ENCODE measurements at regions not wholly inside any gene's neighbourhood (a gene's known extent, or its start where the extent isn't known, plus 50 kb on each side); places are given as distances from the start of the nearest gene placed in this dataset.
"Not testable (repeated sequence)": the region's sequence is repeated elsewhere in the genome, so short reads cannot be mapped to it uniquely, and the experiment has no call there.

DNA sequence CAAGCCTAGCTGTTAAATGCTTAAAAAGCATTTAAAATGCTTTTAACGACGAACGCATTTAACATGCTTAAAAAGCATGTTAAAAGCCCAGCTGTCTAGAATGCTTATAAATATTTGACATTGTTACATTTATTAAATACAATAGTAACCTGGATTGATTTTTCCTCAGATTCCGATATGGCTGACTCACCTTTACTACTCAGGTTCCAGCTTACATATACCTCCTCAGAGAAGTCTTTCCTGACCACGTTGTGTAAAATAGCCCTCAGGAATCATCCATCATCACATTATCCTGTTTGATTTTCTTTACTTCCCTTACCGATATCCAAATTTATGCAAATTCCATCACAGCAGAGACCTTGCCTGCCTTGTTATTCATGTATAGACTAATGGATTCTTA is 51.4 kb downstream of the SLC41A2 start:
- no peak for DNase-seq

DNA sequence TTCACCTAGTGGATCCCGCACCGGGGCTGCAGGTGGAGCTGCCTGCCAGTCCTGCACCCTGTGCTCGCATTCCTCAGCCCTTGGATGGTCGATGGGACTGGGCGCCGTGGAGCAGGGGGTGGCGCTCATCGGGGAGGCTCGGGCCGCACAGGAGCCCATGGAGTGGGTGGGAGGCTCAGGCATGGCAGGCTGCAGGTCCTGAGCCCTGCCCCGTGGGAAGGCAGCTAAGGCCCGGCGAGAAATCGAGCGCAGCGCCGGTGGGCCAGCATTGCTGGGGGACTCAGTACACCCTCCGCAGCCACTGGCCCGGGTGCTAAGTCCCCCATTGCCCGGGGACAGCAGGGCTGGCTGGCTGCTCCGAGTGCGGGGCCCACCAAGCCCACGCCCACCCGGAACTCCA is 52.6 kb downstream of the SLC41A2 start:
- DNase-seq = not testable (repeated sequence)

DNA sequence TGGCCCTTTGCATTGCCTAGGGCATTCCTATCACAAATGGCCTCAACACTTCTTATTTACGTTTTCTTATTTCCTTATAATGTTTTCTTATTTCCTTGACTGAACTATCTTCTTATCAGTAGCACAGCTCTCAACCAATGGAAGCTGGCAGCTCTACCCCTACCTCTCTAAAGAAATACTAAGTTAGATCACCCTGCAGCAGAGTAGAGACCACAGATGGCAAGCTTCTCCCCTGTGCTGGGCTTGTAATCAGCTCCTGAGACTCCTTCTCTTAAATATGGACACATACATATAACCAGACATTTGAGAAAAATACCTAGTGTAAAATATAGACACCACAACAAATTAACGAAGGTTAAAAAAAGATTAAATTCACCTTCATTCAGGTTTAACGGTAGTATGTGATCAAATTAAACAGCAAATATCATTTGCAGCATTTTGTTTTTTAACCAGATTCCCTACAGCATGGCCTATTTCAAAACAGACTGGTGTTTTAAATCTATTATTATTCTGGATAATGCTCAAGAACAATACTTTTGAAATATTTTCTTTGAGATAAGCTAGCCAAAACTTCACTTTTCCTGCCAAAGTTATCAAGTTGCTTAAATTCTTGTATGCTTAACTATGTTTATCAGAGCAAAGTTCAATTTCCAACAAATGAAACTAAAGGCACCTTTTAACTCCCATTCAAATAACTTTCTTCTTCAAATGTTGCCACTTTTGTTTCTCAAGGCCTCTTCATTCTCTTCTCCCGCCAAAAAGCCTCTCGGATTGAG is 54.3 kb downstream of the SLC41A2 start:
- DNase-seq = no peak

DNA sequence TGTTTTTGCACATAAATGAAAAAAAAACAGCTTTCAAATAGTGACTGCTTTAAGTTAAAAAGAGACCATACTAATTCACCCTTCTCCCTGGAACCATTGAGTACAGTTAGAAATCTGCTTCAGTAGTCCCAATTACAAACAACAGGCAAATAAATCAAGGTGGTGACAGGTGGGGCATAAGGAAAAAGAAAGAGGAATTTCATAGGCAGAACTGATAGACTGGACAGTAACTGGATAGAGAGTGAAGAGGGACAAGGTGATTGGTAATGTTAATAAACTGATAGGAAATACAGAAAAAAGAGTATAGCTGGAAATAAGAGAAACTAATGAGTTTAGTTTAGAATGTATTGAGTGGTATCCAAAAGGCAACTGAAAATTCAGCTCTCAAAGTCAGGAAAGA is 56.0 kb downstream of the SLC41A2 start:
- DNase-seq = no peak

DNA sequence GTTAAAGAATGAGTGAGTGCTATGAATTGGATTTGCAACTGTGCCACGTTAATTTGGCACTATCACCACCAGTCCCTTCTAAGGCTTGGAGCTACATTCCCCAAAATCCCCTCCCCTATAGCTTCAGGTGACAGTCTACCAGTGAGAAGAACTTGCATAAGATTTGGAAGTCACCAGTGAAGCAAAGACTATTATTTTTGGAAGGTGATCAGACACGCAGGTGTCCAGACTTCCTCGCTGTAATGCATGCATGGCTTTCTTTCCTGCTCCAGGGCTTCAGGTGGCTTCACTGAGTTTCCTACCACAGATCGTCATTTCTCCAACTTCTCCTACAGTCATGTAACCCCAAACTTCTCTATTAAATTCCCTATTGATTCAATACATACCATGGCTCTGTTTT is 61.4 kb downstream of the SLC41A2 start:
- no peak for DNase-seq

DNA sequence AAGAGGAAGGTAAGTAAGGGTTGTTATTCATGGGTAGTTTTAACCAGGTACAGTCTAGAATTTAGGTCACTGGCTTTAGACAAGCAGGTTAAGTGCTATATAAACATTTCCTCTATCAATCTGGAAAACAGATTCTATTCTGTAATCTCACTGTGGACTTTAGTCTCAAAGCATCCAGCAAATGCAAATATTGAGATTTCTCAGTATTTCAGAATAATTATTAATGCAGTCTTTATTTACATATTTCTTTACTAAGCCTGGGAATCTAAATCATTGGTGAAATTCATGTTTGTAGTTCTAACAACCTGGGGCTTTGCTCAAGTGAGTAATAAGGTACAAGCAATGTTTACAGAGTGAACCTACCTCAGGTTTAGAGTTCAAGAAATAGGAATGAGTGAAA is 61.9 kb downstream of the SLC41A2 start:
- DNase-seq = peak; percentile 9

DNA sequence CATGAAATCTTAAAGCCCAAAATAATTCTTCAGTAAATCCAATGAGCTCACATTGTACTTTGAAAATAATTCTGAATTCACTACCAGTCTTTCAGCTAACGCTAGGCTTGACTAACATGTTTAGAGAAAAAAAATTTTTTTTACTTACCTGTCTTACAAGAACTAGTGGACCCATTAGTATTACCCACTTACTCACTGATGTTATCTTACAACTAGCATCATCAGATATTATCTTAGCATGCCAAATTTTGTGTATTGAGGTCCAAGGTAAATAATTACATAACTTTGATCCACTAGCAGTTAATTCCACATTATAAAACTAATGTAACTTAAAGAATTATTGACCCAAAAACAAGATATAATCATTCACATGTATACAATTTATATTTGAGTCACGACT is 62.7 kb downstream of the SLC41A2 start:
- no peak for DNase-seq

DNA sequence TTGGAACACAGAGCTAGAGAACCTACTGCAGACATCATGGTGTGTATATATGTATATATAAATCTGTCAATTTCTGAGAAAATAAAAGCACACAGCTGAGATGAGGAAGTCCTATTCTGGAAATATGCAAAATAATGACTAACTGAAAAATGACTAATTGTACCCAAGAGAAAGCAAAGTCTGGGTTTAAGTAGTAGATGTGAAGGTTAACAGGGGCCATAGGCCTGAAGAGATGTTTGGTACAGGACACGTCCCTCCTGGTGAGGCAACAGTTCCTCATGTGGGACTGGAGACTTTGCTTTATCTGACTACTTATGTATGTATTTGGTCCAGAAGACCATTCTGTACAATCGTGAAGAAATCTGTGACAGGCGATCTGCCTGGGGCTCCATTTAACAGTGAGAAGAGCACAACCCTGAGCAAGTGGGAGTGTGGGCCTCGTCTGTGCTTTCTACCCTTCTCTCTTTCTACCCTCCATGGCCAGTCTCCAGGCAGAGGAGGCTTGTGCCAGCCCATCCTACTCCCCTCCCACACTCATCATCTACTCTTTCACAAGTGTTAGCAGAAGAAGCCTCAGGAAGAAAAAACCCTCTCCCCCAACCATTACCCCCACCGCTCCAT is 67.5 kb downstream of the SLC41A2 start:
- DNase-seq = no peak

DNA sequence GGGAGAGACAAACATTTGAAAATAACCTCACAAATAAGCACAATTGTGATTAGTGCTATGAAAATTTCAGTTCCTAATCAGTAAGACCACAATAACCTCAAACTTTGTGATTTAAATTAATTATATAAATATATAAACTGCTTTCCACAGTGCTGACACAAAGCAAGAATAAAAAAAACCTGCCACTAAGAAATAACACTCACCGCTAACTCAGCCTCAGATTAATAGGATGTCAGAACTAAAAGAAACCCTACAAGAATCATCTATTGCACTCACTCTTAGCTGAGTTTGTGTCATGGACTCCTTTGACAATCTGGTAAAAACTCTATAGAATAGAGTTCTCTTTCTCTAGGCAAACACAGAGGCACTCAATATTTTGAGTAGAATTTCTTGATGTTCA is 68.4 kb downstream of the SLC41A2 start:
- no peak for DNase-seq

DNA sequence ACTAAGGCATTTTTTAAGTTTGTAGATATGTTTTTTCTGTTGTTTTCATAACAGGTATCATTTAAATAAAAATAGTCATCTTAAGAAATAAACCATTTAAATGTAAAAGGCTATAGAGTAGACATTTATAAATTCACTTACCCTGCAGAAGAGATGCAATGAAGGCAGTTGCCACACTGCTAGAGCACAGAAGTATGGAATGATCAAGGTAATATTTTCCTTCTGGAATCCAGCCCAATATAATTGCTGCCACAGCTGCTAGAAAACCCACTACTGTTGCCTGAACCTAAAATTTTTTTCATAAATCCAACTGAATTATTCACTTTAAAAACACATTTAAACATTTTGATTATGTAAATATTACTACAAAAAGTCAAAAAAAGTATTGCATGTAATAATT is 69.2 kb downstream of the SLC41A2 start:
- DNase-seq = no peak

DNA sequence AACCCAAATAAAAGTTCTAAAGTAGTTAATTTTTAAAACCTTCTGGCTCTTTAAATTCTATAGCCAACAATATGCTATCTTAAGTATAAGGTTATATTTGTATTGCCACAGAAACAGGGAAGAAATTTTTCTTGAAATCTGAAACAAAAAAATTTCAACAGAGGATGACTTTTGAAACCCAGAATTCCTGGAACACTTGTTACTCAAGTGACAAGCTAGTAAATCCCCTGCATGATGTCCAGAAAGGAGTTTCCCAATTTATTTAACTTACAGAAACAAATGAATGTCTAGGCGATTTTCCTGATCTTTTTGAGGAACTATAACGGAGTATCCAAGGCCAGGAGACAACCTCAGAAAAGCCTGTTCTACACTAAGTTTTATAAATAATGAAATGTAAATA is 69.6 kb downstream of the SLC41A2 start:
- DNase-seq = no peak

DNA sequence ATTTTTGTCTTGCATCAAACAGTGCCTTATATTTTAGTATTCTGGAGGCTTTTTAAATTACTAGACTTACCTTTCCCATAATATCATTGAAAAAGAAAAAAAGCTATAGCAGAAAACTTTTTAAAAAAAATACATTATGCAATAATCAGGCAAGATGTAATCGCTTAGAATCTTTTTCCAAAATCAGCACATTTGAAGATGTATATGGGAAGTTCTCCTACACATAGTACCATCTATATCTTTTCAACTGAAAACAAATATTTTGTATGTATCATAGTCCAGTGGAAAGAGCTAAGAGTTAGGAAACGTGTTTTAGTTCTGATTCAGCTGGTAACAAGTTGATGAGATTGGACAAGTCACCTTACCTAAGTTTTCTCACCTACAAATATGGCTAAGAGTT is 70.6 kb downstream of the SLC41A2 start:
- no peak for DNase-seq

DNA sequence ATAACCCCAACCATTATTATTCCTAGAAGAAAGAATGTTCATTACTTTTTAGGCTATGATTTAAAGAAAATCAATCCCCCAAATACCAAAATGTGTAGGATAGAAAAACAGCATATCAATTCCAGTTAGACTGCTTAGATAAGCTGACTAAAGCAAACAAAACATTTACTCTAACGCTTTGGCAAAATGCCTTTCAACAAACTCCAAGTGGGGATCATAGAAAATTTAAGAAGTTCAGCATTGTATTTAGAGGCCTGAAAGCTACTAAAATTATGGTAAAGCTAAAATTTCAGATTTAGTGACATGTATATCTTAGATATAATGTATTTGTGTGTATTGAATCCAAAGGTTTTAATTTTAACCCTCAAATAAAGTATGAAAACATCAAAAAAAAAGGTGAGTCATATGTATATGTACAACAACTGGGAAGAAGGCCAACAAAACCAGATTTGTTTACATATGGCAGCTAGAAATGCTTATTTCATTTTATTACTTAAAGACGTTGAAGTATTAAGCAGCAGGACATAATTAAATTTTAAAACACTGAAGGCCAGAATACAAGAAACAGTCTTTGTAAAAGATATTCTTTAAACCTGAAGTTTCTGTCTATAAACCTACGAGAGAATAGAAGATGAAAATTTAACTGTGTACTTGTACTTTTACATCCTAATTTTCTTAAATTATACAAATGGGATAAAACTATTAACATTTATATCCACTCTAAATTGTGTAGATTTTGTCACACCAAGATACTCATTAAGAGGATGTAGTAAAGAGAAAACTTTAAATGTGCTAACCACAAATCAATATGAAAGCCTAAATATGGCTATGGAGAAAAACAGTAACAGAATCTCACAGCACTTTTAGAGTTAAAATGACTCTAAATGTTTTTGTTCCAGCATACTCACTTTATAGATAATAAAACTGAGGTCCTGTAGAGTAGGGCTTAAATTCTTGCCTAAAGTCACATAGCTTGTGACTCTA is 71.4 kb downstream of the SLC41A2 start:
- DNase-seq = peak; percentile 26

DNA sequence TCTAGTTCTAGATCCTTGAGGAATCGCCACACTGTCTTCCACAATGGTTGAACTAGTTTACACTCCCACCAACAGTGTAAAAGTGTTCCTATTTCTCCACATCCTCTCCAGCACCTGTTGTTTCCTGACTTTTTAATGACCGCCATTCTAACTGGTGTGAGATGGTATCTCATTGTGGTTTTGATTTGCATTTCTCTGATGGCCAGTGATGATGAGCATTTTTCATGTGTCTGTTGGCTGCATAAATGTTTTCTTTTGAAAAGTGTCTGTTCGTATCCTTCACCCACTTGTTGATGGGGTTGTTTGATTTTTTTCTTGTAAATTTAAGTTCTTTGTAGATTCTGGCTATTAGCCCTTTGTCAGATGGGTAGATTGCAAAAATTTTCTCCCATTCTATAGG is 79.2 kb downstream of the SLC41A2 start:
- not testable (repeated sequence) for DNase-seq

DNA sequence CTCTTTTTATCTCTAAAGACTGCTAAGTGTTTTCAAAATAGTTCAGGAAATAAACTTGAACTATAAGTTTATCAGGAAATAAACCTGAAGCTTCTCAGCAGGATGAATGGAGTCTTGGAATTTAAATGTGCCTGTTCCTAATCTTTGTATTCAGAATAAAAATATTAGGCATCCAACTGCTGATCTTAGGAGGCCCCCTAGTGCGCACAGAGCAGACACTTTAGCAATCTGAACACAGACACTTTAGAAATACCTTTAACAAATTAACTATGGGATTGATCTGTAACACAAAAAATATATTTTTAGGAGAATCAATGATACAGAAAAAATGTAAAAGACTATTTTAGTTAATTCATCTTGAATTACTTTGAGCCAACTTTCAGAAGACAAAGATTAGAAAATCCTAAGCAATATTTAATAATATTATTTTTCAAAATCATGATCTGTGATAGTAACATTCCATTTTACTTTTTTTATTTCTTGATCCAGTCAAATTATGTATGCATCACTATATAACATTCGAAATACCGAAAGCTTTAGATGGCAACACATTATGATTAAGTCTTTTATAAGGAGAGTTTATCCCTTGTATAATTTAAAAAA is 80.9 kb downstream of the SLC41A2 start:
- DNase-seq = no peak

DNA sequence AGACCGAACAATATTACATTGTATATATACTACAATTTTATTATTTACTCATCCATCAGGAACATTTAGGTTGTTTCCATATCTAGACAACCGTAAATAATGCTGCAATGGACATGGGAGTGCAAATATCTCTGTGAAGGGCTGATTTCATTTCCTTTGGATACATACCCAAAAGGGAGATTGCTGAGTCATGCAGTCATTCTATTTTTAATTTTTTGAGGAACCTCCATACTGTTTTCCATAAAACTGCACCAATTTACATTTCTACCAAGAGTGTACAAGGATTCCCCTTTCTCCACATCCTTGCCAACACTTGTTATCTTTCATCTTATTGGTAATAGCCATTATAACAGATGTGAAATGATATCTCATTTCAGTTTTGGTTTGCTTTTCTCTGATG is 84.7 kb downstream of the SLC41A2 start:
- no peak for DNase-seq

DNA sequence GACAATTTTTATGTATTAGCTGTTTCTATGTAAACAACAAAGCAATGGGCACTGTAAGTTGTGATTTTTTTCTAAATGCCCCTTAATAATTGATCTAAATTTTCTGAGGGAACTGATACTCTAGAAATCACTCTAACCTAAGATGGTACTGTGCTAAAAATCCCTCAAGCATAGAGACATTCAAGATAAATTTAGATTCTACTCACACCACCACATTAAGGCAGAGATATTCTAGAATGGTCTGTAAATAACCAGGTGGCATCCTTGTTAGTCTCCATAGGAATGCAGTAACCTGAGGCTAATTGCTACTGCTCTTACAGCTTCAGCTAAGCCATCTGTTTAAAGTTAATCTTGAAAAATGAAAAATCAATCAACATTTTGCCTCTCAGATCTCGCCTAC is 87.3 kb downstream of the SLC41A2 start:
- DNase-seq = no peak

DNA sequence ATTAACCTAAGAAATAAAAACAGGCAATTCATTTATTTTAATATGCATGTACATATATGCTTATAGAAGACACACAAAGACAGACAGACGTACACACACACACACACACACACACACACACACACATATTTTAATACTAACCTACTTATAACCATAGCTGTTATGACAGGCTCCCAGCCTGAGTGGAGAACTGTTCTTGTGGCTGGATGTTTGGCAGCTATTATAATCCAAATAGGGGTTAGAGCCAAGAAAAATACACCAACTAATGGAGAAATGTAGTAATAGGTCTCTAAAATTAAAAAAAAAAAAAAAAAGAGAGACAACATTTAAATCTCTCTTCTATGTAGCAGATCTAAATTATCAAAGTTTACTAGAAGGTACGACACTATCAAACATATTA is 91.8 kb downstream of the SLC41A2 start:
- DNase-seq = no peak

DNA sequence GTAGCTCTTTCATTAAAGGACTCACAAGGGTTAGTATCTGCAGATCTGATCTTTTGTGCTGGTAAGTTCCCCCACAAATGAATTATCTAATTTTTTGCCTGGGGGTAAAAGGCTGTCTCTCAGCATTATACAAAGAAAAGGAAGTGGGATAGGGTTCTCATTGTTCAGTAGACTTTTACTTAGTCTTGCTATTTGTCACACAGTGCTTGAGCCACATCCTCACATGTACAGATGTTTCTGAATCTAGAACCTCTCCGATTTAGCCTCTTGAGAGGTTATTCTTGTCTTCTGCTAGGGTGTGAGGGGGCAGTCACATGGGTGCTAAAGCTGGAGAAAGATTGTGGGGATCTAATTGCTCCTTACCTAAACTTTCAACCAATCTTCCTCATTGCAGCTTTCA is 93.0 kb downstream of the SLC41A2 start:
- DNase-seq = no peak

DNA sequence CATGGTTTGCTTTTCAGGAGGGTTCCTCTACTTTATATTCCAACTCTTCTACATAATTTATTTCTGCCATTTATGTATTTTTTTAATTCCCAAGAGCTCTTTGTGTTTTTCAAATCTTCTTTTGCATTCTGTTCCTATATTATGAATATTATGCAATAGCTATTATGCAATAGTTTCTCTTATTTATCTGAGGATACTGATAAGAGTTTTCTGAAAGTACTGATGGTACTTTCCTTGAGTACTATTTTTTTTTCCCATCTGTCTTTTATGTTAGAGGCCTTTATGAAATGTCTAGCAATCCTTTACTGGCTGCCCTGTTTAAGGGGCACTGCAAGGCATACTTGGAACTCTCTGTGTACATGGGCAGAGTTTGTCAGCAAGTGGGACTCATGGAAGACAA is 93.4 kb downstream of the SLC41A2 start:
- DNase-seq = no peak

DNA sequence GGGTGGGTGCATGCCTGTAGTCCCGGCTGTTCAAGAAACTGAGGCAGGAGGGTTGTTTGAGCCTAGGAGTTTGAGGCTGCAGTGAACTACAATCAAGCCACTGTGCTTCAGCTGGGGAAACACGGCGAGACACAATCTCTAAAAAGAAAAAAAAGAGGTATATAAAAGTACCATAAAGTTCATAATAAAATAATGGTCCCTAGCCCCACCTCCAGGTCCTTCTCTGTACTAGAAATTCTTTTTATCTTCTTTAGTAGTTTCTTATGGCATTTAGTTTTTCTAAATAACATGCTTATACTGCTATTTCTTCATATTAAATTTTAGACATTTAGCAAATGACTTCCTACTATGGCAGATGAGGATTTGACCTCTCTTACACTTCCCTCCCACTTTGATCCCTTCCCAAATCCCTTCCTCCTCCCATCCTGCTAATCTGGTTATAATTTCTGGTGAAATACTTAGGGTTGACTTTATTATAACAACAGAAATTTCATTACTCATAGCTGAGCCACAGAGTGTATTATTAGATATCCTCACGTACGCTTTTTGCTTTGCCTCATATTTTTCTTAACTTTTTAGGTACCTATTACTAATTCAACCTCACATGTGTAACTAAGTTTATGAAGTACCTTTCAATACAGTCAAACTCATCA is 94.7 kb downstream of the SLC41A2 start:
- DNase-seq = no peak
